Upper lobe of left lung (tissue), 6 donors: ENCODE measurements at regions not wholly inside any gene's neighbourhood (a gene's known extent, or its start where the extent isn't known, plus 50 kb on each side); places are given as distances from the start of the nearest gene placed in this dataset.
A peak's percentile ranks its signal among the peaks of the same experiment; 100 is the strongest.

Experiments
- ATAC-seq, 2 donors: fragments of 200-7000 bp; cut with Tn5 transposase; one replicate each; pipeline ENCODE4 v1.9.1; 2022; ENCODE audit warnings: mild to moderate bottlenecking in 2 of 2, moderate library complexity in 2 of 2; ENCODE audit not compliant: low FRiP score in 2 of 2
- DNase-seq, 2 donors: peaks; one replicate each; pipeline ENCODE4 v3.0.0-alpha.2; 2019 to 2020
- H3K27ac ChIP-seq, 4 donors: fragments of 200-600 bp; sonication (generic); one replicate each; pipeline ENCODE4 v1.5.1; 2016 to 2019
- H3K27me3 ChIP-seq, 4 donors: fragments of 200-600 bp; sonication (generic); one replicate each; pipeline ENCODE4 v1.5.1; 2017 to 2019
- H3K36me3 ChIP-seq, 4 donors: fragments of 200-600 bp; sonication (generic); one replicate each; pipeline ENCODE4 v1.5.1; 2016 to 2019
- H3K4me1 ChIP-seq, 4 donors: fragments of 200-600 bp; sonication (generic); one replicate each; pipeline ENCODE4 v1.5.1; 2018 to 2019
- H3K4me3 ChIP-seq, 4 donors: fragments of 200-600 bp; sonication (generic); one replicate each; pipeline ENCODE4 v1.5.1; 2017 to 2019; ENCODE audit warnings: mild to moderate bottlenecking in 2 of 4, moderate library complexity in 1 of 4
- H3K9me3 ChIP-seq, 4 donors: fragments of 200-600 bp; sonication (generic); one replicate each; pipeline ENCODE4 v1.5.1; 2018 to 2019
- CTCF ChIP-seq, 6 experiments: fragments of 450-650 bp in 4 of 6; fragments of 200-600 bp in 2 of 6; sonication (generic) in 2 of 6; IDR thresholded peaks; one replicate each; pipeline ENCODE4 v1.5.1; 2016 to 2019; ENCODE audit warnings: antibody characterized with exemption in 6 of 6
- EP300 ChIP-seq, 4 donors: sonication (generic); formaldehyde crosslinking; IDR thresholded peaks; one replicate each; pipeline ENCODE4 v1.5.1; 2017; ENCODE audit warnings: antibody characterized with exemption in 4 of 4, control low read depth in 2 of 4
- POLR2A ChIP-seq, 4 donors: fragments of 450-650 bp; IDR thresholded peaks; one replicate each; pipeline ENCODE4 v1.5.1; 2016 to 2017; ENCODE audit warnings: antibody characterized with exemption in 4 of 4, mild to moderate bottlenecking in 2 of 4
- POLR2AphosphoS5 ChIP-seq, 2 donors: sonication (generic); formaldehyde crosslinking; IDR thresholded peaks; one replicate each; pipeline ENCODE4 v1.5.1; 2017; ENCODE audit warnings: antibody characterized with exemption in 2 of 2
- WGBS, 2 donors: methylation state at CpG; one replicate each; pipeline ENCODE4 v1.1.5; 2017 to 2018; 5-methylcytosine and 5-hydroxymethylcytosine counted together
- donor health status: DM: no; HTN: no; CAD: no; lungs with moderate emphysema.
- donor health status: DM: no; HTN: yes; CAD: no; lungs with severe emphysema.

- H3K27ac ChIP-seq, result no peak overlapping the region
- H3K36me3 ChIP-seq, result no peaks in the 10 kb centered on the region
- H3K9me3 ChIP-seq, result no peaks in the 10 kb centered on the region
- no peaks in the 10 kb centered on the region for H3K4me1 ChIP-seq
- DNase-seq, result no peak
- H3K4me3 ChIP-seq, result no peak overlapping the region
- TF ChIP-seq CTCF (IDR thresholded peaks at IDR 0.05) (no peak), POLR2A (IDR thresholded peaks at IDR 0.05) (no peak), EP300 (IDR thresholded peaks at IDR 0.05) (no peak), POLR2AphosphoS5 (IDR thresholded peaks at IDR 0.05) (no peak)
- no peaks in the 10 kb centered on the region for H3K27me3 ChIP-seq
- no peak for ATAC-seq
- WGBS, 2 donors, result 75 to 78% methylated on average over 9 of the region's 9 CpGs
These were observed 103.5 kb upstream of the PKDCC start for GRCh38 chr2:41944220-41944880.

- no peak overlapping the region for H3K4me3 ChIP-seq
These were observed 100.0 kb upstream of the PKDCC start for GRCh38 chr2:41947701-41948396.

DNA sequence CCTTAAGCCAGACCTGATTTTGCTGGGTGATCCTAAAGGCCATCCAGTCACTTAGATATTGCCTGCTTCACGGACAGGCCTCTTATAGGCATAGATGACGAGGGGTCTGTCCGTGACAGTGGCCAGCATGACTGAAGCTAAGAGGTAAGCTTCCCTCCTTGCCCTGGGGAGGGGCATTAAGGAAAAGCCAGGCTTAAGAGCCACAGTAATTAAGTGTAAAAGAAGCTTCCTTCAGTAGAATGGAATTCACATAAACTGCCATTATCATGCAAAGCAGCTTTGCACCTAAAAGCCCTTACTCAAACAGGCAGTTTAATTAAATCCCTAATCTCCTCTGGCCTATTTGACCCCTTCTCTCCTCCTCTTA, 99.4 kb upstream of the PKDCC start:
- TF ChIP-seq POLR2A (IDR thresholded peaks at IDR 0.05) (no peak), CTCF (IDR thresholded peaks at IDR 0.05) (no peak), POLR2AphosphoS5 (IDR thresholded peaks at IDR 0.05) (no peak), EP300 (IDR thresholded peaks at IDR 0.05) (no peak)
- Histone ChIP-seq H3K36me3 (no peaks in the 10 kb centered on the region), H3K4me3 (no peak overlapping the region), H3K4me1 (no peaks in the 10 kb centered on the region), H3K27me3 (no peaks in the 10 kb centered on the region), H3K9me3 (no peaks in the 10 kb centered on the region), H3K27ac (no peak overlapping the region)
- no peak for DNase-seq
- WGBS, 2 donors, result 84 to 94% methylated on average over 3 of the region's 3 CpGs
- ATAC-seq, result no peak

More at GRCh38 chr2:41947701-41948396, 100.0 kb upstream of the PKDCC start:
- WGBS, 2 donors, result 25 to 30% methylated on average over 9 to 11 of the region's 11 CpGs
- Histone ChIP-seq H3K27me3 (no peaks in the 10 kb centered on the region), H3K36me3 (no peaks in the 10 kb centered on the region), H3K27ac (no peak overlapping the region), H3K9me3 (no peaks in the 10 kb centered on the region), H3K4me1 (no peaks in the 10 kb centered on the region)
- TF ChIP-seq POLR2AphosphoS5 (IDR thresholded peaks at IDR 0.05) (no peak), EP300 (IDR thresholded peaks at IDR 0.05) (no peak), CTCF (IDR thresholded peaks at IDR 0.05) (no peak), POLR2A (IDR thresholded peaks at IDR 0.05) (no peak)
- no peak for DNase-seq
- peak in 1 of 2 donors; percentile 5 for ATAC-seq

DNA sequence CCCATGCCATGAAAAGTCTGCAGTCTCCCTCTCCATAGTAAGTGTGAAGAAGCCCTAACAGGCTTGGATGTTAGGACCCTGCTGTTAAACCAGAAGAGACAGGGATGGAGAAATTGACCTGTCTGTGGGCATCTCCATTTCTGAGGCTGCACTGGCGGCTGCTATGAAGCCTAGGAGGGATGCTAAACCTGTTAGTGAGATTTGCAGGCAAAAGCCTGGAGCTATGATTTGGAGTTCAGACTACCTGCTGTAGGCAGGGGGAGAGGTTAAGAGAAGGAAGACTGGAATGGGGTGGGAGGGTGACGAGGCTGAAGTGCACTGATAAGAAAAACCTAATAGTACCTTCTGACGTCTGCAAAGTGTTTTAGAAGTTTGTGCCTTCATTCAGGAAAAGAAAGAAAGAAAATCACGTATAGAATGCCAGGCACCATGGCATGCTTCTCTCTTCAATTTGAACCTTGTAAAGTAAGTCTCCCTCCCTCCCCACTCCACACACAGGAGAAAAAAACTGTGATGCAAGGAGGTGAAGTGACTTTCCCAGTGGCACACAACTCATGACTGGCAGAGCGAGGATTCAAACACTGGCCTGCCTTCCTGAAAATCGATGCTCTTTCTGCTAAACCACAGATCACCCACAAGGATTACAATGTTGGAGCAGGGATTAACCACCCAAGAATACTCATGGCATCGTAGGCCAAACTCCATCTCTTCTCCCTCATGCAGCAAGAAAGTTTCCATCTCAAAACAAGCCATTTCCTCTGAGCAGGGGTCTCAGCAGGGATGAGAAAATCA, 98.5 kb upstream of the PKDCC start:
- no peak overlapping the region for H3K4me3 ChIP-seq
- H3K9me3 ChIP-seq, result no peaks in the 10 kb centered on the region
- no peaks in the 10 kb centered on the region for H3K4me1 ChIP-seq
- H3K27ac ChIP-seq, result no peak overlapping the region
- H3K27me3 ChIP-seq, result no peaks in the 10 kb centered on the region
- 62 to 75% methylated on average over 7 of the region's 7 CpGs for WGBS, 2 donors
- TF ChIP-seq EP300 (IDR thresholded peaks at IDR 0.05) (no peak), CTCF (IDR thresholded peaks at IDR 0.05) (no peak)
- H3K36me3 ChIP-seq, result no peaks in the 10 kb centered on the region
- no peak for DNase-seq
- no peak for ATAC-seq
